Osteocyte (in vitro differentiated cells): ENCODE measurements at regions not wholly inside any gene's neighbourhood (a gene's known extent, or its start where the extent isn't known, plus 50 kb on each side); places are given as distances from the start of the nearest gene placed in this dataset.

Experiments
- DNase-seq: peaks from one replicate; pipeline ENCODE4 v3.0.0; 2021; ENCODE audit warnings: mixed read lengths; ENCODE audit not compliant: unreplicated experiment; ENCODE audit errors: extremely low spot score
- H3K27ac Mint-ChIP-seq: one replicate; pipeline ENCODE4 v1.8.0; 2021; ENCODE audit warnings: mild to moderate bottlenecking, mixed read lengths; ENCODE audit not compliant: unreplicated experiment
- H3K27me3 Mint-ChIP-seq: one replicate; pipeline ENCODE4 v1.8.0; 2021; ENCODE audit warnings: mixed read lengths; ENCODE audit not compliant: unreplicated experiment
- H3K36me3 Mint-ChIP-seq: one replicate; pipeline ENCODE4 v1.8.0; 2021; ENCODE audit warnings: mixed read lengths; ENCODE audit not compliant: unreplicated experiment
- H3K4me1 Mint-ChIP-seq: one replicate; pipeline ENCODE4 v1.8.0; 2021; ENCODE audit warnings: mixed read lengths; ENCODE audit not compliant: unreplicated experiment
- H3K4me3 Mint-ChIP-seq: one replicate; pipeline ENCODE4 v1.8.0; 2021; ENCODE audit warnings: mild to moderate bottlenecking, moderate library complexity, mixed read lengths; ENCODE audit not compliant: unreplicated experiment
- H3K9me3 Mint-ChIP-seq: one replicate; pipeline ENCODE4 v1.8.0; 2021; ENCODE audit warnings: mixed read lengths; ENCODE audit not compliant: unreplicated experiment
- TF ChIP-seq, protein P1 (sequence below): fragments of 200-600 bp; sonication (generic); IDR thresholded peaks from 2 replicates; pipeline ENCODE4 v1.5.0; 2021; ENCODE audit warnings: antibody characterized with exemption, mild to moderate bottlenecking, moderate library complexity

DNA sequence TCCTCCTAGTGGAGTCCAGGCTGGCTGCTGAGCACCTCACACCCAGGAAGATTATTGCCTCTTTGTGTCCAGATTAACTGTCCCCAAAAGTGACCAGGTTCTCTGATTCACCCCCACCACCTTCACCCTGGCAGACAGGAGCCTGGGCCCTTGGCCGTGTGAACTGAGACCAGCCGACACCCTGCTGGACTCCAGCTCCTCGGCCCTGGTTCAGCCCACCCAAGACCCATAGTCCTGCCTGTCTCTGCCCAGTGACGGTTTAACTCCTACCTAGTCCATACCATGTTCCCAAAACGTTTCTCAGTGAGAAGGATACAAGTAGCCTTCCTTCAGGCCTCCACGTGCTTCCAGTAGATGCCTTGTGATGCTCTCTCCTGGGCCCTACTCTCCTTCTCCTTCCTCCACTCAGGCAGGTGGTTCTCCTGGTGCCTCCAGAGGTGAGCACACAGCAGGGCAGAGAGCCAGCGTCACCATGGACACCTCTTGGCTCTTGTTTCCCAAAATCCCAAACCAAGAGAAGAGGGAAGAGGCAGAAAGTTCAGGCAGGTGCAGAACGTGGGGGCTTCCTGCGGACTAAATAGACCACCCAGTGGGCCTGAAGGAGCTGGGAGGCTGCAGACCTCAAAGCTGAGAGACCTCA is 134.4 kb upstream of the CST7 start:
- DNase-seq, result no peak
- no peaks in the 10 kb centered on the region for H3K36me3 Mint-ChIP-seq
- no peaks in the 10 kb centered on the region for H3K9me3 Mint-ChIP-seq
- H3K27ac Mint-ChIP-seq, result no peak overlapping the region
- H3K27me3 Mint-ChIP-seq, result no peaks in the 10 kb centered on the region
- H3K4me1 Mint-ChIP-seq, result no peaks in the 10 kb centered on the region
- TF ChIP-seq, protein P1, sequence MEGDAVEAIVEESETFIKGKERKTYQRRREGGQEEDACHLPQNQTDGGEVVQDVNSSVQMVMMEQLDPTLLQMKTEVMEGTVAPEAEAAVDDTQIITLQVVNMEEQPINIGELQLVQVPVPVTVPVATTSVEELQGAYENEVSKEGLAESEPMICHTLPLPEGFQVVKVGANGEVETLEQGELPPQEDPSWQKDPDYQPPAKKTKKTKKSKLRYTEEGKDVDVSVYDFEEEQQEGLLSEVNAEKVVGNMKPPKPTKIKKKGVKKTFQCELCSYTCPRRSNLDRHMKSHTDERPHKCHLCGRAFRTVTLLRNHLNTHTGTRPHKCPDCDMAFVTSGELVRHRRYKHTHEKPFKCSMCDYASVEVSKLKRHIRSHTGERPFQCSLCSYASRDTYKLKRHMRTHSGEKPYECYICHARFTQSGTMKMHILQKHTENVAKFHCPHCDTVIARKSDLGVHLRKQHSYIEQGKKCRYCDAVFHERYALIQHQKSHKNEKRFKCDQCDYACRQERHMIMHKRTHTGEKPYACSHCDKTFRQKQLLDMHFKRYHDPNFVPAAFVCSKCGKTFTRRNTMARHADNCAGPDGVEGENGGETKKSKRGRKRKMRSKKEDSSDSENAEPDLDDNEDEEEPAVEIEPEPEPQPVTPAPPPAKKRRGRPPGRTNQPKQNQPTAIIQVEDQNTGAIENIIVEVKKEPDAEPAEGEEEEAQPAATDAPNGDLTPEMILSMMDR, result no peak
- H3K4me3 Mint-ChIP-seq, result no peak overlapping the region

DNA sequence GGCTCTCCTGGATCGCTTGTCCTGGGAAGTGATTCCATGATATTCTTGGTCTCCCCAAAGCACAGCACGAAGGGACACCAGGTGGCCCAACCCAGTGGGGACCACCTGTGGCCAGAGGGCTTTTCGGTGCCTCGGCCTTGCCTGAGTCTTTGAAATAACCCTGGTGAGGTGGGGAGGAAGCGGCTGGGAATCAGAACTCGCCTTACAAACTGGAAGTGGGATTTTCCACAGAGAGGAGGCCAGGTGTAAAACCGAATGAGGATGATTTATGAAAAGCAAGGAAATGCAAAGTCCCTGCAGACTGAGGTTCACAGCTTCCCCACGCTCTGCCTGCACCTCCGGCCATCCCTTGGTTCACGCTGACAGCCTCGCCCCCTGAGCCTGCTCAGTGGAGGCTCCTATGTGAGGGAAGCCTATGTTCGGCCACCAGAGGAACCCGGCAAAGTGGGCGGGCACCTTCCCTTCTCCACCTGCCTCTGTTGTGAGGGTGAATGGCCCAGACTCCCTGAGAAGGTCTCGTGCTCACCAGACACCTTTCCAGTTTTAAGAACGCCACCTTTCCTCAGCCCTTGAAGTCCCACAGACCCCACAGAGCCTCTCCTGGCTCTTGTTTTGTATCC is 133.8 kb upstream of the CST7 start:
- H3K36me3 Mint-ChIP-seq, result no peaks in the 10 kb centered on the region
- H3K4me3 Mint-ChIP-seq, result no peak overlapping the region
- no peak overlapping the region for H3K27ac Mint-ChIP-seq
- TF ChIP-seq, protein P1, result no peak
- no peak for DNase-seq
- H3K27me3 Mint-ChIP-seq, result no peaks in the 10 kb centered on the region
- no peaks in the 10 kb centered on the region for H3K4me1 Mint-ChIP-seq
- H3K9me3 Mint-ChIP-seq, result no peaks in the 10 kb centered on the region

GRCh38 chr20:24815931-24816330 is 133.1 kb upstream of the CST7 start:
- no peaks in the 10 kb centered on the region for H3K4me1 Mint-ChIP-seq
- no peak for DNase-seq
- no peaks in the 10 kb centered on the region for H3K27me3 Mint-ChIP-seq
- no peak overlapping the region for H3K27ac Mint-ChIP-seq
- H3K9me3 Mint-ChIP-seq, result no peaks in the 10 kb centered on the region
- H3K4me3 Mint-ChIP-seq, result no peak overlapping the region
- no peaks in the 10 kb centered on the region for H3K36me3 Mint-ChIP-seq
- TF ChIP-seq, protein P1, result no peak

GRCh38 chr20:24816431-24816830 is 132.6 kb upstream of the CST7 start:
- Mint-ChIP-seq H3K4me3 (no peak overlapping the region), H3K4me1 (no peaks in the 10 kb centered on the region), H3K27me3 (no peaks in the 10 kb centered on the region), H3K9me3 (no peaks in the 10 kb centered on the region), H3K27ac (no peak overlapping the region), H3K36me3 (no peaks in the 10 kb centered on the region)
- no peak for DNase-seq
- TF ChIP-seq, protein P1, result no peak

DNA sequence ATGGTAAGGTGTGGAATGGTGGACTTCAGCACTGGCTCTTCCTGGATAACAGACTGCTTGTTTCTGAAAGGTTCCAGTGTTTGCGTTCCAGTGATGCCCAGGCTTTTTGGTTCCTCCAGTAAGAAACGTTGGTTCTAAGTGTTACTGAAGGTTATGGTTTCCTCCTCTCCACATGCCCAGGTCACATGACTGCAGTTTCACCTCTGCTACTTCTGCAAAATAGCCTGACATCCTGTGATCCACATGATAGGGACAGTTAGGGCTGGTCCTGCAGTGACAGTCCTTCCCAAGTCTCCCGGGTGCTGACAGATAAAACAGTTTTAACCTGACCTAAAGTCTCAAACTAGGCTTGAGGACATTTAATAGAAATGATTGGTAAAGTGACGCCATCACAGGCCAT is 132.2 kb upstream of the CST7 start:
- TF ChIP-seq, protein P1, result no peak
- Mint-ChIP-seq H3K36me3 (no peaks in the 10 kb centered on the region), H3K4me1 (no peaks in the 10 kb centered on the region), H3K9me3 (no peaks in the 10 kb centered on the region), H3K27ac (no peak overlapping the region), H3K4me3 (no peak overlapping the region), H3K27me3 (no peaks in the 10 kb centered on the region)
- no peak for DNase-seq
